Fibroblast of lung (primary cell): ENCODE measurements at regions not wholly inside any gene's neighbourhood (a gene's known extent, or its start where the extent isn't known, plus 50 kb on each side); places are given as distances from the start of the nearest gene placed in this dataset.

Source experiments
- CTCF ChIP-seq, 2 donors: IDR thresholded peaks in 1 of 2; conservative IDR thresholded peaks in 1 of 2; 1 replicate in 1 of 2; 2 replicates in 1 of 2; pipeline ENCODE4 v1.5.1; 2011 to 2012; ENCODE audit warnings: low read length in 2 of 2, control low read depth in 1 of 2, inconsistent platforms in 1 of 2, low read depth in 1 of 2, mild to moderate bottlenecking in 1 of 2
- EZH2 ChIP-seq: IDR thresholded peaks from 2 replicates; pipeline ENCODE4 v1.5.1; 2012; ENCODE audit warnings: low read length, control low read depth, mild to moderate bottlenecking; ENCODE audit errors: missing control alignments

DNA sequence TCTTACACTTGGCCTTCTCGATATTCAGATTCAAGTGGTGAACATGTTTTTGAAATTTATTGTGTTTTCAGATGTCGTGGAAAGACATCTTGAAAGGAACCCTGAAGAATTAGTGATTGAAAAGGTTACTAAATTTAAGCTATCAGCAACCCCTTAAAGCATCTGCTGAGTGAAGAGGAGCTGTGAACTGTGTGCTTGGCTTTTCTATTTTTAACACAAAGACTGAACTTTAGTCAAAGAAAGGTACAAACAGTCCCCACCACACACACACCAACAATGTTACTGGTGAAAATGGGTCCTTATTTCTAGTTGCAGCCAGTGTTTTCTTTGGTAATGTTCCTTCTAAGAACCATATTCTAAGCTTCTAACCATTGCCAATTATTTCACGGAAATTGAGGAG, 95.1 kb downstream of the CYRIA start:
- TF ChIP-seq EZH2 (no peak), CTCF (conservative IDR thresholded peaks at IDR 0.05 in 1 of 2, IDR thresholded peaks at IDR 0.05 in 1 of 2; ENCODE audit: low read depth in 1 of 2, low read length in 2 of 2) (no peak)
